Right lobe of liver (tissue), 6 donors: ENCODE measurements at regions not wholly inside any gene's neighbourhood (a gene's known extent, or its start where the extent isn't known, plus 50 kb on each side); places are given as distances from the start of the nearest gene placed in this dataset.

Source experiments
- ATAC-seq, 4 donors: fragments of 200-7000 bp; cut with Tn5 transposase; one replicate each; pipeline ENCODE4 v1.9.1; 2020; ENCODE audit warnings: mild to moderate bottlenecking in 4 of 4, moderate library complexity in 4 of 4
- DNase-seq, 3 donors: peaks; one replicate each; pipeline ENCODE4 v3.0.0-alpha.2; 2020
- H3K27ac ChIP-seq, 3 donors: fragments of 200-600 bp; one replicate each; pipeline ENCODE4 v1.8.0; 2022
- H3K27me3 ChIP-seq, 2 donors: fragments of 200-600 bp; one replicate each; pipeline ENCODE4 v1.8.0; 2022
- H3K36me3 ChIP-seq, 4 donors: fragments of 200-600 bp; sonication (generic) in 1 of 4; one replicate each; pipeline versions ENCODE4 v1.5.1 to v1.8.0; 2017 to 2022; ENCODE audit warnings: control low read depth in 1 of 4
- H3K4me1 ChIP-seq, 4 donors: fragments of 200-600 bp; sonication (generic) in 1 of 4; one replicate each; pipeline versions ENCODE4 v1.5.1 to v1.8.0; 2017 to 2022; ENCODE audit warnings: control low read depth in 1 of 4
- H3K4me3 ChIP-seq, 3 donors: fragments of 200-600 bp; one replicate each; pipeline ENCODE4 v1.8.0; 2022
- H3K9me3 ChIP-seq, 4 donors: fragments of 200-600 bp; sonication (generic) in 1 of 4; one replicate each; pipeline versions ENCODE4 v1.5.1 to v1.8.0; 2017 to 2022; ENCODE audit warnings: control low read depth in 1 of 4
- POLR2A ChIP-seq: fragments of 450-650 bp; IDR thresholded peaks from one replicate; pipeline ENCODE4 v1.6.1; 2017; ENCODE audit warnings: antibody characterized with exemption, mild to moderate bottlenecking
- WGBS: methylation state at CpG from one replicate; pipeline ENCODE4 v1.1.6; 2018; ENCODE audit warnings: low coverage, low lambda C conversion rate; ENCODE audit not compliant: insufficient coverage; ENCODE audit errors: missing lambda C conversion rate; 5-methylcytosine and 5-hydroxymethylcytosine counted together
- intact Hi-C, 2 donors: fragments of 100-400 bp; cut with DNase I; formaldehyde crosslinking; loops; one replicate each; pipeline versions ENCODE4 v1.11.2 to v1.14.1; 2022
- TF ChIP-seq, protein P1 (sequence below), 4 donors: fragments of 200-600 bp in 3 of 4; fragments of 450-650 bp in 1 of 4; IDR thresholded peaks; one replicate each; pipeline versions ENCODE4 v1.5.1 to v1.8.0; 2016 to 2022; ENCODE audit warnings: antibody characterized with exemption in 4 of 4, mild to moderate bottlenecking in 2 of 4
- donor health status: DM: no; HTN: yes; CAD: no.
- donor health status: DM: no; HTN: no; CAD: no.
- donor health status: DM: no; HTN: no; CAD: no.
- donor health status: DM: no; HTN: yes; CAD: no.
- donor health status: DM: no; HTN: yes; CAD: no.

DNA sequence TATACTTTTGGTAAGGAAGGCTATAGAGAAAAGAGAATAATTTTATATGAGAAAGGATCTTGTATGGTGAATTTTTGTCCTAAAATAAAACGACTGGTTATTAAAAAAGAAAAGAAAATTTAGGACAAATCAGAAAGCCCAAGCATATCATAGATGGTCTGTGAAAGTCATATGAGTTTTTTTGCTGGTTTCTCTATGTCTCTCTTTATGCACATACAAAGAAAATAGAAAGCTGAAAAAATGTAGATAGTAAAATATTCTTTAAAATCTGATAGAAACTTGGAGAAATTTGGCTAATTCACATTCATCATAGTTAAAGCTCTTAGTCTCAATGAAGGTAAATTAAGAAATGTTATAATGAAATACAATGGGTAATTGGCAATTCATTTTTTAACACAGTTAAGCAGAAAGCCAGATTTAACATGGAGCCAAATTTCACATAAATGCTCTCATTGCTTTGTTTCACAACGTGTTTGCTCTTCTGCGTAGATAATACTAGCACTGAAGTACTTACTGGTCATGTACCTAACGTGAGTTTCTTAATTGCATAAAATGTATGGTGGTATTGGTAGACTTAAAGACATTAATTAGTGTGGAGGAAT is 621.5 kb upstream of the ATXN8OS start:
- TF ChIP-seq POLR2A = no peak
- TF ChIP-seq, protein P1, sequence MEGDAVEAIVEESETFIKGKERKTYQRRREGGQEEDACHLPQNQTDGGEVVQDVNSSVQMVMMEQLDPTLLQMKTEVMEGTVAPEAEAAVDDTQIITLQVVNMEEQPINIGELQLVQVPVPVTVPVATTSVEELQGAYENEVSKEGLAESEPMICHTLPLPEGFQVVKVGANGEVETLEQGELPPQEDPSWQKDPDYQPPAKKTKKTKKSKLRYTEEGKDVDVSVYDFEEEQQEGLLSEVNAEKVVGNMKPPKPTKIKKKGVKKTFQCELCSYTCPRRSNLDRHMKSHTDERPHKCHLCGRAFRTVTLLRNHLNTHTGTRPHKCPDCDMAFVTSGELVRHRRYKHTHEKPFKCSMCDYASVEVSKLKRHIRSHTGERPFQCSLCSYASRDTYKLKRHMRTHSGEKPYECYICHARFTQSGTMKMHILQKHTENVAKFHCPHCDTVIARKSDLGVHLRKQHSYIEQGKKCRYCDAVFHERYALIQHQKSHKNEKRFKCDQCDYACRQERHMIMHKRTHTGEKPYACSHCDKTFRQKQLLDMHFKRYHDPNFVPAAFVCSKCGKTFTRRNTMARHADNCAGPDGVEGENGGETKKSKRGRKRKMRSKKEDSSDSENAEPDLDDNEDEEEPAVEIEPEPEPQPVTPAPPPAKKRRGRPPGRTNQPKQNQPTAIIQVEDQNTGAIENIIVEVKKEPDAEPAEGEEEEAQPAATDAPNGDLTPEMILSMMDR (IDR thresholded peaks at IDR 0.05) = no peak
- no peak overlapping the region for H3K27ac ChIP-seq
- DNase-seq (no peak), ATAC-seq (no peak)
- H3K9me3 ChIP-seq = no peaks in the 10 kb centered on the region
- intact Hi-C loops = no loop called here
- no peaks in the 10 kb centered on the region for H3K4me1 ChIP-seq
- H3K27me3 ChIP-seq = no peaks in the 10 kb centered on the region
- H3K4me3 ChIP-seq = no peak overlapping the region
- 29% methylated on average over 4 of the region's 4 CpGs for WGBS
- no peaks in the 10 kb centered on the region for H3K36me3 ChIP-seq

DNA sequence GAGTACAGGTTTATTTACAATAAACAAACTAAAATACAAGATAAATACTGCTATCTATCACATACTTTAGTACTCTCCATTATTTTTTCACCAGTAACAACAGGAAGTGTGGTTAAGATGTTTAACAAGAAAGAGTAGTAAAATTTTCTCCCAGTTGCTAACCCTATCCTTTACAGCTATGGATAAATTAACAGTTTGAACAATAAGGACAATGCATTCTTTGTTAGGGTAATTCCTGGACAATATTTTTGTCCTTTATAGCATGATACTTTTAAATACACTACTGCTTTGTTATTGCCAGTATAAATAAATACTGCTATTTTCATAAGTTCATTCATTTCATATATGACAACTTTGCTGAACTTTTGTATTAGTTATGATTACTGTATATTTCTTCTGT is 630.2 kb upstream of the ATXN8OS start:
- Histone ChIP-seq H3K4me3 (no peak overlapping the region), H3K27ac (no peak overlapping the region), H3K36me3 (no peaks in the 10 kb centered on the region), H3K4me1 (no peaks in the 10 kb centered on the region), H3K27me3 (no peaks in the 10 kb centered on the region), H3K9me3 (no peaks in the 10 kb centered on the region)
- intact Hi-C loops = no loop called here
- DNase-seq (no peak), ATAC-seq (no peak)
- TF ChIP-seq, protein P1 (IDR thresholded peaks at IDR 0.05) = no peak
- no peak for TF ChIP-seq POLR2A

DNA sequence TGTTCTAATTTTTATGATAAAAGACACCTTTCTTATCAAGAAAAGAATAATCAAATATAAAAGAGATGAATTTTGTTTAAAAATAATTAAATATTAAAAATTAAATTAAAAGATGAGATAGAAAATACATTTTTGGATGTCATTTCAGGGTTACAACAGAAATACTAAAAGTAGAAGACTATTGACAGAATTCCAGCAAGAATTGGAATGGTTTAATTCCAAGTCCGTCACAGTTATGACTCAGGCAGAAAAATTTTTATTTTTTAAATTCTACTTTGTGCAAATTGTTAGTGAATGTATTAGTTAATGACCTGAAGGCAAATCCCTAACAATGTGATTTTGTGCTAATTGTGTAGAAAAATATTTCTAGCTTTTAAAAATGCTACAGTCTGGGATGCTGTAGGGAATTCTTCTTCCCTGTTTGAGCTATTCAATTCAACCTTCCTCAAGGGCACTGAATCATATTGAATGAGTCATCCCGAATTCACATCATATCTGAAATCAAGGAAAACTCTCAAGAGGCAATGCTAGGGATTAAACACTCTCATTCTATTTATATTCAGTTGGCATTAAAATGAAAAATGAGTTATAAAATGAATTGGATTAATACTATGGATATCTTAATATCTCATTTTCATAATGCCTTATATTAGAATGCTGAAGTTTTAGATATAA is 633.5 kb upstream of the ATXN8OS start:
- no peak for ATAC-seq
- no peak for DNase-seq
- WGBS = 45% methylated on average over 2 of the region's 2 CpGs
- Histone ChIP-seq H3K36me3 (no peaks in the 10 kb centered on the region), H3K27ac (no peak overlapping the region), H3K9me3 (no peaks in the 10 kb centered on the region), H3K27me3 (no peaks in the 10 kb centered on the region), H3K4me3 (no peak overlapping the region), H3K4me1 (no peaks in the 10 kb centered on the region)
- TF ChIP-seq POLR2A = no peak
- TF ChIP-seq, protein P1 (IDR thresholded peaks at IDR 0.05) = no peak
- intact Hi-C loops = no loop called here

DNA sequence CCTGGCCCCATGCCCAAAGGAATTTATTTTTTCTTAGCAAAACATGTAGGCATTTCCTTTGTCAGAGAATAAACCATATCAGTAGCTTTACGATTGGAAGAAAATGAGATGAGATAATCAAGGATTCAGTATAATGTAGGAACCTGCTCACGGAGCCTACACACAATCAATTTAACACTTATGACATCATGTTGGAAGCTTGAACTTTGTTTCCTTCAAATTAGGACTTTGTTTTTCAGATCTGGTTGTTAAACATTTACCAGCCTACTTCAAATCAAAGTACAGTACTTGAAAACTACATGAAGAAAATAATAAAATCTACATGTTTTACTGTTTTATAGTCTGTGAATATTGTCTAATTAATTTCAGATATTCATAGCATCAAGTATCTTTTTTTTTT is 639.0 kb upstream of the ATXN8OS start:
- Histone ChIP-seq H3K36me3 (no peaks in the 10 kb centered on the region), H3K9me3 (peaks cover 0 to 5% (median 0%) of the 10 kb centered on the region in 4 donors), H3K27ac (no peak overlapping the region), H3K4me3 (no peak overlapping the region), H3K27me3 (no peaks in the 10 kb centered on the region), H3K4me1 (peaks cover 0 to 7% (median 0%) of the 10 kb centered on the region in 4 donors)
- DNase-seq = no peak
- peak; percentile 33 to 70 (median 48) for ATAC-seq
- TF ChIP-seq, protein P1 (IDR thresholded peaks at IDR 0.05) = no peak
- no peak for TF ChIP-seq POLR2A
- intact Hi-C loops = no loop called here
- WGBS = 18% methylated on average over 2 of the region's 2 CpGs
